Central memory CD8-positive, alpha-beta T cell (primary cell): ENCODE measurements at regions not wholly inside any gene's neighbourhood (a gene's known extent, or its start where the extent isn't known, plus 50 kb on each side); places are given as distances from the start of the nearest gene placed in this dataset.

Source experiments
- ATAC-seq: fragments of 150-1000 bp; cut with Tn5 transposase; replicated peaks from 2 replicates; pipeline ENCODE4 v1.10.0; 2022; ENCODE audit warnings: mild to moderate bottlenecking, moderate FRiP score, moderate number of reproducible peaks; ENCODE audit not compliant: poor library complexity, severe bottlenecking; ENCODE audit errors: extremely low read depth
- DNase-seq, 2 donors: peaks; one replicate each; pipeline ENCODE4 v3.0.0; 2021; ENCODE audit warnings: low spot score in 2 of 2
- H3K27ac Mint-ChIP-seq: one replicate; pipeline ENCODE4 v1.8.0; 2022; ENCODE audit warnings: low read depth, mild to moderate bottlenecking, moderate library complexity, mixed read lengths
- H3K27me3 Mint-ChIP-seq: one replicate; pipeline ENCODE4 v1.8.0; 2022; ENCODE audit warnings: mixed read lengths
- H3K36me3 Mint-ChIP-seq: one replicate; pipeline ENCODE4 v1.8.0; 2022; ENCODE audit warnings: mild to moderate bottlenecking, moderate library complexity, mixed read lengths; ENCODE audit not compliant: insufficient read depth
- H3K4me1 Mint-ChIP-seq: one replicate; pipeline ENCODE4 v1.8.0; 2022; ENCODE audit warnings: mixed read lengths
- H3K4me3 Mint-ChIP-seq: one replicate; pipeline ENCODE4 v1.8.0; 2022; ENCODE audit warnings: mild to moderate bottlenecking, moderate library complexity, mixed read lengths
- H3K9me3 Mint-ChIP-seq: one replicate; pipeline ENCODE4 v1.8.0; 2022; ENCODE audit warnings: mixed read lengths

- no peak overlapping the region for H3K4me3 Mint-ChIP-seq
- H3K36me3 Mint-ChIP-seq, result no peaks in the 10 kb centered on the region
- H3K27me3 Mint-ChIP-seq, result no peaks in the 10 kb centered on the region
- ATAC-seq (no peak), DNase-seq (no peak)
- H3K27ac Mint-ChIP-seq, result no peak overlapping the region
- peaks cover 28% of the 10 kb centered on the region for H3K9me3 Mint-ChIP-seq
- H3K4me1 Mint-ChIP-seq, result no peaks in the 10 kb centered on the region
Measured at GRCh38 chr4:175412161-175412560, 399.9 kb downstream of the GPM6A start.

- Mint-ChIP-seq H3K4me1 (no peaks in the 10 kb centered on the region), H3K27me3 (no peaks in the 10 kb centered on the region), H3K4me3 (no peak overlapping the region), H3K36me3 (no peaks in the 10 kb centered on the region), H3K27ac (no peak overlapping the region), H3K9me3 (peaks cover 28% of the 10 kb centered on the region)
- no peak for ATAC-seq
- no peak for DNase-seq
Measured at GRCh38 chr4:175412746-175413145, 399.3 kb downstream of the GPM6A start.

- H3K27me3 Mint-ChIP-seq, result no peaks in the 10 kb centered on the region
- no peak overlapping the region for H3K27ac Mint-ChIP-seq
- no peak overlapping the region for H3K4me3 Mint-ChIP-seq
- ATAC-seq (no peak), DNase-seq (no peak)
- no peaks in the 10 kb centered on the region for H3K4me1 Mint-ChIP-seq
- peaks cover 28% of the 10 kb centered on the region for H3K9me3 Mint-ChIP-seq
- no peaks in the 10 kb centered on the region for H3K36me3 Mint-ChIP-seq
Measured at GRCh38 chr4:175413561-175413960, 398.5 kb downstream of the GPM6A start.

GRCh38 chr4:175414602-175415001 is 397.5 kb downstream of the GPM6A start:
- no peak for ATAC-seq
- Mint-ChIP-seq H3K36me3 (no peaks in the 10 kb centered on the region), H3K27me3 (no peaks in the 10 kb centered on the region), H3K27ac (no peak overlapping the region), H3K4me1 (no peaks in the 10 kb centered on the region), H3K9me3 (peaks cover 28% of the 10 kb centered on the region), H3K4me3 (no peak overlapping the region)
- no peak for DNase-seq

GRCh38 chr4:175418516-175418915 is 393.5 kb downstream of the GPM6A start:
- H3K4me1 Mint-ChIP-seq, result no peaks in the 10 kb centered on the region
- no peak overlapping the region for H3K27ac Mint-ChIP-seq
- no peak overlapping the region for H3K4me3 Mint-ChIP-seq
- ATAC-seq (no peak), DNase-seq (no peak)
- no peaks in the 10 kb centered on the region for H3K27me3 Mint-ChIP-seq
- H3K36me3 Mint-ChIP-seq, result no peaks in the 10 kb centered on the region
- peaks cover 11% of the 10 kb centered on the region for H3K9me3 Mint-ChIP-seq

GRCh38 chr4:175419236-175419718 is 392.8 kb downstream of the GPM6A start:
- DNase-seq (no peak), ATAC-seq (no peak)
- Mint-ChIP-seq H3K4me1 (no peaks in the 10 kb centered on the region), H3K9me3 (peaks cover 13% of the 10 kb centered on the region), H3K36me3 (no peaks in the 10 kb centered on the region), H3K27ac (no peak overlapping the region), H3K27me3 (no peaks in the 10 kb centered on the region), H3K4me3 (no peak overlapping the region)

- no peak for ATAC-seq
- no peaks in the 10 kb centered on the region for H3K27me3 Mint-ChIP-seq
- H3K4me1 Mint-ChIP-seq, result no peaks in the 10 kb centered on the region
- no peak overlapping the region for H3K27ac Mint-ChIP-seq
- H3K36me3 Mint-ChIP-seq, result no peaks in the 10 kb centered on the region
- DNase-seq, result no peak
- no peak overlapping the region for H3K4me3 Mint-ChIP-seq
- H3K9me3 Mint-ChIP-seq, result peaks cover 5% of the 10 kb centered on the region
Measured at GRCh38 chr4:175421506-175421905, 390.6 kb downstream of the GPM6A start.

GRCh38 chr4:175422331-175422730 is 389.7 kb downstream of the GPM6A start:
- H3K36me3 Mint-ChIP-seq, result no peaks in the 10 kb centered on the region
- DNase-seq (no peak), ATAC-seq (no peak)
- H3K4me3 Mint-ChIP-seq, result no peak overlapping the region
- no peaks in the 10 kb centered on the region for H3K4me1 Mint-ChIP-seq
- no peaks in the 10 kb centered on the region for H3K27me3 Mint-ChIP-seq
- H3K9me3 Mint-ChIP-seq, result peaks cover 12% of the 10 kb centered on the region
- H3K27ac Mint-ChIP-seq, result no peak overlapping the region

- Mint-ChIP-seq H3K27ac (no peak overlapping the region), H3K36me3 (no peaks in the 10 kb centered on the region)
- no peak for DNase-seq
Measured at GRCh38 chr4:175424111-175424510, 388.0 kb downstream of the GPM6A start.

GRCh38 chr4:175427751-175428150 is 384.3 kb downstream of the GPM6A start:
- Mint-ChIP-seq H3K36me3 (peaks cover 1% of the 10 kb centered on the region), H3K4me3 (no peak overlapping the region), H3K27me3 (no peaks in the 10 kb centered on the region), H3K9me3 (peaks cover 21% of the 10 kb centered on the region), H3K4me1 (no peaks in the 10 kb centered on the region), H3K27ac (no peak overlapping the region)
- ATAC-seq (no peak), DNase-seq (no peak)

More at GRCh38 chr4:175424111-175424510, 388.0 kb downstream of the GPM6A start:
- H3K4me1 Mint-ChIP-seq, result no peaks in the 10 kb centered on the region
- peaks cover 14% of the 10 kb centered on the region for H3K9me3 Mint-ChIP-seq
- ATAC-seq, result no peak
- no peaks in the 10 kb centered on the region for H3K27me3 Mint-ChIP-seq
- H3K4me3 Mint-ChIP-seq, result no peak overlapping the region

- Mint-ChIP-seq H3K36me3 (peaks cover 1% of the 10 kb centered on the region), H3K9me3 (peaks cover 16% of the 10 kb centered on the region), H3K4me1 (no peaks in the 10 kb centered on the region), H3K4me3 (no peak overlapping the region), H3K27me3 (no peaks in the 10 kb centered on the region), H3K27ac (no peak overlapping the region)
- DNase-seq (no peak), ATAC-seq (no peak)
Measured at GRCh38 chr4:175431694-175432093, 380.4 kb downstream of the GPM6A start.

- Mint-ChIP-seq H3K27ac (no peak overlapping the region), H3K27me3 (no peaks in the 10 kb centered on the region), H3K9me3 (peaks cover 9% of the 10 kb centered on the region), H3K4me1 (no peaks in the 10 kb centered on the region), H3K36me3 (peaks cover under 1% of the 10 kb centered on the region), H3K4me3 (no peak overlapping the region)
- ATAC-seq, result no peak
- DNase-seq, result no peak
Measured at GRCh38 chr4:175435381-175435783, 376.7 kb downstream of the GPM6A start.

- DNase-seq (no peak), ATAC-seq (no peak)
- H3K4me1 Mint-ChIP-seq, result no peaks in the 10 kb centered on the region
- H3K36me3 Mint-ChIP-seq, result no peaks in the 10 kb centered on the region
- no peak overlapping the region for H3K27ac Mint-ChIP-seq
- H3K9me3 Mint-ChIP-seq, result peaks cover 8% of the 10 kb centered on the region
- no peak overlapping the region for H3K4me3 Mint-ChIP-seq
- no peaks in the 10 kb centered on the region for H3K27me3 Mint-ChIP-seq
Measured at GRCh38 chr4:175436196-175436595, 375.9 kb downstream of the GPM6A start.

GRCh38 chr4:175440786-175441185 is 371.3 kb downstream of the GPM6A start:
- Mint-ChIP-seq H3K27me3 (no peaks in the 10 kb centered on the region), H3K27ac (no peak overlapping the region), H3K4me1 (no peaks in the 10 kb centered on the region), H3K9me3 (peaks cover 8% of the 10 kb centered on the region), H3K4me3 (no peak overlapping the region), H3K36me3 (no peaks in the 10 kb centered on the region)
- ATAC-seq (no peak), DNase-seq (no peak)
